ENCODE measurements at regions not wholly inside any gene's neighbourhood (a gene's known extent, or its start where the extent isn't known, plus 50 kb on each side); places are given as distances from the start of the nearest gene placed in this dataset.

DNA sequence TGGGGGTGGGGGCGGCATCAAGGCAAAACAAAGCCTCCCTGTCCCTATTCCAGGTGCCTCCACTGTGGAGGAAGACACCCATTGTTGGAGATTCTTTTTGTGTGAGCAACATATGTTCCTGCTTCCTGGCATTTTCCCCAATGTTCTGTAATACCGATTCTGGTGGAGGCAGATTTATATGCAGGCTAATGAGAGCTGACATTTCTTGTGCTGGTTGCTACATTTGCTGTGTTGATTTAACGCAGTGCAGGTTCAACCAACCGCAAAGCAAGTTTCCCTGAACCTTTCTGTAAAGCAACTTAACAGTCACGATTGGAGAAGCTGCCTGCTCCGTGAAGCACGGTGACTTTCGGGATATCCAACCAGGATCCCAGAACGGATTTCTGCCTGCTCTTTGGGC is 260.5 kb downstream of the CBLN1 start:
- DNase-seq, result no peak

DNA sequence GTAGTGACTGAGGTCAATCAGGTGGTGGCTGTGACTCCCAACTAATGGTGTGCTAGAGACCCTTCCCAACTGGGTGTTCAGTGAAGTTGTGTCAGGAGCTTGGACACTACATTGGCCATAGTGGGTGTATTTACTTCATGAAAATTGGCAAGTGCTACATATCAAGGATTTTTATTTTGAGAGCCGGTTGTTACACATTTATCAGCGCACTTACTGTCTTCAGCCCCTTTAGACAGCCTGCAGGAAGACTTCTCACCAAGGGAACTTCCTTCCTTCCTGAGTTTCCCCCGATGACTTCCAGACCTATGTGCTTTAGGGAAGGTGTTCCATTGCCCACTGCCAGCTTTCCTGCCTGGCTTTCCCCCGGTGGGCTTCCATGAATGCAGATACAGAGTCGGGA is 261.2 kb downstream of the CBLN1 start:
- DNase-seq, result no peak

DNA sequence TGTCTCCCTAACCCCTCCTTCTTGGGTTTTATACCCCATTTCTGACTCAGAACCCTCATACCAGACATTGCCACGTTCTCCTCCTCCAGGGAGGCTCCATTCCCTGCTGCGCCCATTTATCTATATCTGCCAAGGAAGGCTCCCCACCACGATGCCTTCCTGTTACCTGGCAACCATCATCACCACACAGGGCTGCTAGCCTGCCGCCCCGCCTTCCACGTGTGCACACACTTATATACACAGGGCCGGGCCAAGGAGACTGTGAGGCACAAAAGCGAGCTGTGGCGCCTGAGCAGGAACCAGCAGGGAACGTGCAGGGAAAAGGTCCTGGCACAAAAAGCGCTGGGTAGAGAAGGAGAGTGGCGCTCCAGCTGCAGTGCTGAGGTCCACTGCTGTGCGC is 261.8 kb downstream of the CBLN1 start:
- no peak for DNase-seq

DNA sequence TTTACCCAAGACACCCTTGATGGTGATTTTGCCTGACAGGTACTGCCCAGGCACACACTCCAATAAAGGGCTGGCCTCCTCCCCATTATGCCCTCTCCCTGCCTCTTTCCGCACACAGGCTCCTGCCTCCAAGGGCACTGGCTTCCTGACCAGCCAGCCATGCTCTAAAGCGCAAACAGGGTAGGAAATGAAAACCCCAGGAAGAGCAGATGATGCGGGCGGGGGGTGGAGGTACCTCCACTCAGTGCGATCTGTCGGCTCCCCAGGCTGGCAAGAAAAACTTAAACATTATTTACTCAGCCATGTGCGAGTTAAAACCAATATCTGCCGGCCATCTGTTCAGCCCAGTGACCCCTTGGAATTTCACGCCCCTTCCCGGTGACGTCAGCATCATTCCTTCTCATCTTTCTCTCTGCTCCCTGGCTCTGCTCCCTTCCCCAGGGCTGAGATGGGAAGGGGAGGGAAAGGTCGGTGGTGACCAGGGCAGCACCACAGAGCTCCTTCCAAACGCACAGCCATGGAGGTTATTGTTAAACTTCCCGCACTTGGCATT is 262.5 kb downstream of the CBLN1 start:
- DNase-seq, result no peak

DNA sequence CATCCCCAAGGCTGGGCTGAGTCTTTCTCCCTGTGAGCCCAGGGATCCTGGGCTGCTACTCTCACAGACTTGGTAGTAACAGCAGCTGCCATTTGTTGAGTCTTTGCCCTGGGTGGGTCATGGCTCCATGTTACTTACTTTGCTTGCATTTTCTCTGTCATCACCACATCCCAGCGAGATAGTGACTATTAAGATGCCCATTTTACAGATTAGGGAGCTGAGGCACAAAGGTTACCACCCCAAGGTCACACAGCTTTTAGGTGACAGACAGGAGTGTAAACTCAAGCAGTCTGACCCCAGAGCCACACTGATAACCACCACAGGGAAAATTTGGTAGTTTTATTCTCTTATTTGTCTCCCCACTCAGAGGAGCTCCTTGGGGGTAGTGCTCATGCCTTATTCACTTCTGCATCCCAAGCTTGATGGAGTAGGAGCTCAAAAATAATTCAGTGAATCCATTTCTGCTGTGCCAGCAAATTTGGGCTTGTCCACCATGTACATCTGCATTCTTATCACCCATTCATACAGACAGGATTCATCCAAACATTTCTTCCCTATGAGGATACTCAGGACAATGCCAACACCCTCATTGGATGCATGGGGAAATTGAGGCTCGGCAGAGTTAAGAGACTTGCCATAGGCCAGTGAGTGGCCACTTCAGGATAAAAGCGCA is 263.2 kb downstream of the CBLN1 start:
- no peak for DNase-seq

DNA sequence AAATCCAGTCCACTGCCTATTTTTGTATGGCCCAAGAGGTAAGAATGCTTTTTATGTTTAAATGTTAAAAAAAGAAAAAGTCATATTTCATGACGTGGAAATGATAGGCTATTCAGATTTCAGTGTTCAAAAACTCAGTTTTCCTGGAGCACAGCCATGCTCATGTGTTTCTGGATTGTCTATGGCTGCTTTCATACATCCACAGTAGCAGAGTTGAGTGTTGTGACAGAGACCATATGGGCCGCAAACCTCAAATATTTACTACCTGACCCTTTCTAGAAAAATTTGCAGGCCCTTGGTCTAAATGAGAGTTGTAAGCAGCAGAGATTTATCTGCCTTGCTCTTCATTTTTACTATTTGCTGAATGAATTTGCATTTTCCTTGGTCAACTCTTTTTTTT is 264.1 kb downstream of the CBLN1 start:
- DNase-seq, result no peak

DNA sequence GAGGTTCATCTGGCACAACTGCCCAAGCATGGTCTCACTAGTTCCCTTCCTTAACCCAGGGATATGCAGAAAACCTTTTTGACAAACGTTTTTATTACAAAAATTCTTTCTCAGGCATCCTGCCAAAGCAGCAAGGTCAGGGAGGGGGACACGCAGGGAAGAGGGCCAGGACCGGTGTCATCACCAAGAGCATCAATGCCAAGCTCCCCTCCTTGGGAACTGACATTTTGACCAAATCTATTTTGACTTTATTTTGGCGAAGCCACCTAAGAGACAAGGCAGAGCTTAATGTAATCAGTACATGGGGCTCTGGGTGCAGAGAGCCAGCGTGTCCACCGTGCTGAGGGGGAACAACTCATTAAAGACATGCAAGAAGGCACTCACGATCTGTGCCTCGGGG is 265.2 kb downstream of the CBLN1 start:
- DNase-seq, result no peak

DNA sequence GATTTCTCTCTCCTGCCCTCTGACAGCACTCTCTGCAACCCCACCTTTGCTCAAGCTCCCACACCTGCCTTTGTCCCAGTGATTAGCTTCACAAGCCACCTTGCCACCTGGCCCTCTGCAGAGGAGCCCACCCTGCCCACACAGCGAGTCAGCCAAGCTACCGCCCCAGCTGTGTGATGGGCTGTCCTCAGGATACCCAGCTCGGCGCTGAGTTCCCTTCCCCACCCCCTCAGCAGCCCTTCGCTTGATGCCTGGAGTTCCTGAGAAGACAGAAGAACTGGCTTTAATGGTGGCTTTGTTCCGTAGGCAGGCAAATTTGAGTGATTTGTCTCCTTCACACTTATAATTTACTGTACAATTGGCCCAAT is 266.4 kb downstream of the CBLN1 start:
- no peak for DNase-seq

DNA sequence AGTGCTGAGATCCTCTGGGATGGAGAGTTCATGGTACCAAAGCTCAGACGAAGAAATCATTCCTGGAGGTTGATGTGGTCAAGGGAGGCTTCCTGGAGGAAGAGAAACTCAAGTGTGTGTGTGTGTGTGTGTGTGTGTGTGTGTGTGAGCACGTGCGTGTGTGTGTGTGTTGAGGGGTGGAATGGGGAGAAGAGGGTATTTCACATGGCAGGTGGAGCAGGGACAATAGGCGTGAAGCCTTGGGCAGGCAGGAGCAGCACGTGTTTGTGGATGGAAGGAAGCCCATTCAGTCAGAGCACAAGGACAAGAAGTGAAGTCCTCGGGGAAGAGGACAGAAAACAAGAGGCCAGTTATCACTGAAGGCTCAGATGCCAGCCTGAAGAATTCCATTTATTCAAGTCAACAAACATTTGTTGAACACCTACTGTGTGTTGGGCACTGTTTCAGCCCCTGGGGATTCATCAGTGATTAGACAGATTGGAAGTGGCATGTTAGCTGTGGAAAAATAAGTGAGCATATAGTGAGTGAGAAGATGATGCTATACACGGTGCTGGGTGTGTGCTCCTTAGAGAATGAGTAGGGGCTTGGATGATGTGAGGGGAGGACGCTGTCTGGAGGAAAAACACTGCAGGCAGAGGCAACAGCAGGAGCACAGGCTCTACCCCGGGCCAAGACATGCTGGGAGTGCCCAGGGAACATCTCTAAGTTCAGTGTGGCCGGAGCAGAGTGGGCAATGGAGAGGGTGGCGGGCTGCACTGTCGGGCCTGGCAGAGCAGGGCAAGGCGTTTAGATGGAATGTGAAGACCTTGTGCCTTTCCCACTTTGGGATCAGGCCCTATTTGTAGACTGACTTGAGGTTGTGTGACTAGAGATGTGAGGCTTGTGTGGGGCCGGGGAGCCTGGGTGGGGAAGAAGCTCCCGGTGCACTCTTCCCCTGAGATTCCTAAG is 267.1 kb downstream of the CBLN1 start:
- no peak for DNase-seq

DNA sequence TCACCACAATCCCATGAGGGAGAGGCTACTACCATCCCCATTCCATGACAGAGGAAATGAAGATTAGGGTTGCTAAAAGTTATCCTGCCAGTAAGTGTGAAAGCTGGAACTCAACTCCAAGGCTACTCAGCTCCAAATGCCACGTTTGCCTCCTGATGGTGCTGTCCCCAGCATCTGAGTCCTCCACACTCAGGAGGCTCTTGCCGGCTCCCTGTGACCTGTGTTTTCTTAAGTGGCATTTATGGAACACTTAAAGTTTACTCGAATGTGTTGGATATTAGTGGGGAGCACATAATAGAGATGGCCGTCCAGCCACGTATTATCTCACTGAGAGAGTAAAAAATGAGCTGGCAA is 267.9 kb downstream of the CBLN1 start:
- DNase-seq, result no peak

DNA sequence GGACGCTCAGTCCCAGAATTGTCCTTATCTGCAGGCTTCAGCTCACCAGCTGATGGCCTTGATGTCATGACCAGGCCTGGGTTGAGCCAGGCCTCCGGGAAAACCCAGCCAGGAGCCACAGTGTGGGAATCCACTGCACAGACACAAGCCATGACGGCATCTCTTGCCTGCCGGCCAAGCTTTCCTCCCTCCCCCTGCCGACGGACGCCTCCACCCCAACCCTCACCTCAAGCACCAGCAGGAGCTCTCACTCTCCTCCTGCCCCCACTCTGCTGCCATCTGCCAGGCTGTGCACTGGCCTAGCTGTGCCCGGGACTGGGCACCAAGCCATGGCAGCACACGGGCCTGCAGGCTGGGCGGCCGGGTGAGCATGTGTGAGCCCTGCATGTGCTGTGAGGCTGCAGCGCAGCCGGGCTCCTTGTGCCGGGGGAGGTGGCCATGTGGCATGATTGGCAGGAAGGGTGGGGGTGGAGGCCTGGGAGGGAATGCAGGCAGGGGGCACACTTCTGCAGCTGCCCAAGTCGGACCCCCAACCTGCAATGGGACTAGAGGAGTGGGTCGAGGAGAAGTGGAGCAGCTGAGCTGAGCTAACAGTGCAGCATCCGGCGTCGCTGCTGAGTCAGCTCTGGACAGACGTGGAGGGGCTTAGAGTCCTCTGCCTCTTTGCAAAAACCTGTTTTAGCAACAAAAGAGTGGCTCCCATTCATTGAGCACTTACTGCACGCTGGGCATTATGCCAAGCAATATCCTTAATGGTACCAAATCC is 268.5 kb downstream of the CBLN1 start:
- no peak for DNase-seq

DNA sequence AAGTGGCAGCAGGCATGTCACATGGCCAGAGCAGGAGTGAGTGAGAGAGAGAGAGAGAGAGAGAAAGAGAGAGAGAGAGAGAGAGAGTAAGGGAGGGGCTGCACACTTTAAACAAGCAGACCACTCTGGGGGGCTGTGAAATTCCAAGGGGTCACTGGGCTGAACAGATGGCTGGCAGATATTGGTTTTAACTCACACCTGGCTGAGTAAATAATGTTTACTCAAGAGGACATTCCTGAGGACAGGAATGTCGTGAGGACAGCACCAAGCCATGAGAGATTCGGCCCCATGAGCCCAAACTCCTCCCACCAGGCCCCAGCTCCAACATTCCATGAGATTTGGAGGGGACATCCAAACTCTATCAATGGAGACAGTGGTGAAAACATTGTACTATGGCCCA is 269.7 kb downstream of the CBLN1 start:
- no peak for DNase-seq

DNA sequence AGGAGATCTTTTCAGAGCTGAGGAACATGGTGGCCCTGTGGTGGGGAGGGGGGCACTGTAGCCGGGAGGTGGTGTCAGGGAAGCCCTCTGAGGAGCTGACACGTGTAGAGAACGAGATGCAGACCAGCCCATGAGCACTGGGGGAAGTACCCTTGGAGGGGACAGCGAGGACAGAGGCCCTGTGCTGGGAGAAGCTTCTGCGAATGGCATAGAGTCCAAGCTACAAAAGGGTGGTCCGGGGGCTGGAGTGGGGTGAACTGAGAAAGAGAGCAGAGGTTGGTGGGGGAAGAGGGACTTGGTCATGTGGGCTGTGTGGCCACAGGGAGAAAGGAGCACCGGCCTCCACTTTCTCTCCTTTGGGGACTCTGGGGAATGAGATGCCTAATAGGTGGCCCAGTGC is 270.8 kb downstream of the CBLN1 start:
- no peak for DNase-seq

DNA sequence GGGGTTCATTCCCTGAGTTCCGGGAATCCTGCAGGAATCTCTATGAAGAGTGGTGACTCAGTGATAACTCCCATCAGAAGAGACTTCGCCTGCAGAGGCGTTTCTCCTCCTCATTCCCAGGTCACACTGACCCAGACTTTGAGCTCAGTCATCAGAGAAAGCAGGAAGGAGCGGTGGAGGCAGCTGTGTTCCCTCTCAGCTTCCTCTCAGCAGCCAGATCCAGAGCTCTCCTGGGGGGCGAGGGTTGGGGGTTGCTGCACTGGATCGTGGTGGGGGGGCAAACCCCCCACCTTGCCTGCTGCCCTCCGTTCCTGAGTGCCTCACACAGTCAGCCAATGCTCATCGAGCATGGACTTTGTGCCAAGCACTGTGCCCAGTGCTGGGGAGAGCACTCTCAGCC is 271.2 kb downstream of the CBLN1 start:
- no peak for DNase-seq

DNA sequence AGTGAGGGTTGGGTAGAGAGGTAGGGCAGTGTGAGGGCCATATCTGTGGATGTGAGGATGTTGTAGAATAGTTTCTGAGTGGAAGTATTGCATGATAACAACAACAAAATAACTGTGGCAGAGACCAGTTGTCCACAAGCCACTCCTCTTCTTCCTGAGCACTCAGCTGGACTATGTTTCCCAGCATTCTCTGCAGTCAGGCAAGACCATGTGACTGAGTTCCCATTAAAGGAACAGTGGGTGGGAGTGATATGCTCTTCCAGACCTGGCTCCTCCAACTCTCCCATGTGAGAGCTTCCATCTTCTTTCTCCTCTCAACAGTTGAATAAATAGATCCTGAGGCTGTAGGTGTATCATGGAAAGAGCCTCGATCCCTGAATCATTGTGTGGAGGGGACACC is 272.4 kb downstream of the CBLN1 start:
- no peak for DNase-seq

DNA sequence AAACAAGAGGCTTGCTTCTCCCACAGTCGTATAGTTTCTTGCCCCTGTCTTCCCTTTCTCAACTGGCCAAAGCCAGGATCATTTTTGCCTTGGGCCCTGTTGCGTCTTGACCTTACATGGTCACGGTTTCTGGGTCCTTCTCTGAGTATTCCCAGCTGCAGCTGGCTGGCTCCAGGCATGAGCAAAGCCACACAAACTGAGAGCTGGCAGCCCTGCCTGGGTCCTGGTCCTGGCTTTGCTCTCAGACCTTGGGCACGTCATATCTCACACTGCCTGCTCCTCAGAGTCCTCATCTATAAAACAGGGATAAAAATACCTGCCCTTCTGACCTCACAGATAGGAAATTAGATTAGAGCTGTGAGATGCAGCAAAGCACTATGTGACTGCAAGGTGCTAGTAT is 277.6 kb downstream of the CBLN1 start:
- no peak for DNase-seq

DNA sequence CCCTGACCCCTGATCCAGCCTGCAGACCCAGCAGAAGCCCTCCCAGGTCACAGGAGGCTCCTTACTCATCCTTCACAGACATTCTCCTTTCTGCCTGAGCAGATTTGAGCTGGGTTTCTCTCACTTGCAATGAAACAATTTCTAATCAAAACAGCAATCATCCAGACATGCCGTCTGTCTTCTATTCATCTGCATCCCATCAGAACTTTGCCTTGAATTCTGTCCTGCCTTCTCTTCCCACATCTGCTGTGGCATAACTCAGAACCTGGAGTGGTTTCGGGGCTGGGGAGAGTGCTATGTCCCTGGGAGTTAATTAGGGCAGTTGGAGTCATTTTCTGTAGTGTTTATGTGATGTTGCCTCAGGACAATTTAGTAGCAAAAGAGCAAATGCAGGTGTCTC is 278.6 kb downstream of the CBLN1 start:
- no peak for DNase-seq

DNA sequence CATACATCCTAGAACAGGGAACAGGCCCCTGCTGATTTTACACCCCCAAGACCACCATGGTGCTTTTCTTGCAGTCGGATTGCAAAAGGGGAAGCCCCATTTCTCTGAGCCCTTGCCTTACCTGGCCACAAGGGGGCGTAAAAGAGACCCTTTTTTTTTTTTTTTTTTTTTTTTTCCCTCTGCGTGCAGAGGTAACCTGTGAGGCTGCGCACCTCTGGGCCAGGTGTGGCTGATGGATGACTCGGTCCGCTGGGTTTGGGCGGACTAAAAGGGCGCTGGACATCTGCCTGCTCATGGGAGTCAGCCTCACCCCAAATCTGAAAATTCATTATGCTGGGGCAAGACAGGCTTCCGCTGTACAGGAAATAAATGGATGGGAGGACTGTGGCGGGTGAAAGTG is 281.0 kb downstream of the CBLN1 start:
- DNase-seq, result no peak

DNA sequence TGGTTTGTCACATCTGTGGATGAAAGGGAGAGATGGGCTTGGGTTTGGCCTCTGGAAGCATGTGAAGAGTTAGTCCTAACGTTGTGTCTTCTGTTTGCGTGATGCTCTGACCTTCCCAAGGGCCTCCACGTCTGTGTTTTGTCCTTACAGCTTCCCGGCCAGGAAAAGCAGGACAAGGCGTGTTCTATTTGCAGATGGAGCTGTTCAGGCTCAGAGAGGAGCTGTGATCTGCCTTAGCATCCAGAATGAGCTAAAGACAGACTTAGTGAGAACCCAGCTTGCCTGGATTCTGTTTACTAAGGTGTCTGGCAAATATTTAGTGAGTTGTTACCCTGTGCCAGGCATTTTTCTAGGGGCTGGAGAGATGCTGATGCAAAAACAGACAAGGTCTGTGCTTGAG is 282.1 kb downstream of the CBLN1 start:
- no peak for DNase-seq

DNA sequence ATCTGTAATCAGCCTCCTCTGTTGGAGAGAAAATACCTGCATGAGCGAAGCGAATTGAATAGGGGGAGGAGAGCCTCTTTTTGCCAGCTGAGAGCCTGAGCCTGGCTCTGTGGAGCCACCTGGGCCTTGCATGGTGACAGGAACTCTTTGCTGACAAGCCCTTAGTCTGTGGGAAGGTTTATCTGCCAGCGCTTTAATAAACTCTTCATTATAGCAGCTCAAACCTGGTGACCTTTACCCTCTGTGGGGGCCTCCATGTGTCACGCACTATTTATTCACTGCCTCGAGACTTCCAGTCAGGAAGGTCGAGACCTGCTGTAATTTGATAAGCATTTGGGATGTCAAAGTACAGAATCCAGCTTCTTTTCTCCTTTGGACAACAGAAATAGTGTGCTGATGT is 282.6 kb downstream of the CBLN1 start:
- no peak for DNase-seq

DNA sequence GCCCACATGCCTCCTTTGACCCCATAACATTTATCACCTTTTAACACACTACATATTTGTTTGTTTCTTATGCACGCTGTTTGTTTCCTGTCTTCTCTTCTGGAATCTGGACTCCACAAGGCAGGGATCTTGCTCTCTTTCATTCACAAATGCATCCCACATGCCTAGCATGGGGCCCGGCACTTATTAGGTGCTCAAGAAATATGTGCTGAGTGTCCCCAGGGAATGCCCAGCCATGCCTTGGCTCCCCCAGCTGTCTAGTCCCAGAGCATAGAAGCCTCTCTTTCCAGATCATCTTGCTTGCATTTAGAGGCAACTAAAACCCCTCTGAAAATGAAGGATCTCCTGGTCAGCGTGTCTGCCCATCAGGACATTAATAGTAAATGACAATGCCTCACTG is 283.7 kb downstream of the CBLN1 start:
- no peak for DNase-seq

DNA sequence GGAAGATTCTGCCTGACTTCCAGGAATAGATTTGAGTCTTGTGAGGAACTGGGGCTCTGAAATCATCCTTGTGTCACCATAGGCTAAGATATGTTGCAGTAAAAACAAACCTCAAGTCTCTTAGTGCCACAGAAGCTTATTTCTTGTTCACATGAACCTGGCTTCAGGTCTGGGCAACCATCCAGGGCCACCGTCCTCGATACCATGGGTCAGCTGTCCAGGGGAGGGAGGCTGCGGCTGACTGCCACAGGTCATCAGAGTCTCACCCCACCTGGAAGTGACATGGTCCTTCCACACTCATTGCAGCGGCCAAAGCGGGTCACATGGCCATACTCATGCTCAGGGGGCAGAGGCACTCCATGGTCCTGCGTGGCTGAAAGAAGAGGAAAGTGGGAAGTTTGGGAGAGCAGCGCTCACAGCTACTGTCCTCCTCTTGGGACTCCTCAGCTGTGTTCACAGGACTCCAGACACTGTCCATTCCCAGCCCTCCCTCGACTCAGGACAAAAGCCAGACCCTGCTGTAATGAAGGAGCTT is 284.5 kb downstream of the CBLN1 start:
- DNase-seq, result no peak

DNA sequence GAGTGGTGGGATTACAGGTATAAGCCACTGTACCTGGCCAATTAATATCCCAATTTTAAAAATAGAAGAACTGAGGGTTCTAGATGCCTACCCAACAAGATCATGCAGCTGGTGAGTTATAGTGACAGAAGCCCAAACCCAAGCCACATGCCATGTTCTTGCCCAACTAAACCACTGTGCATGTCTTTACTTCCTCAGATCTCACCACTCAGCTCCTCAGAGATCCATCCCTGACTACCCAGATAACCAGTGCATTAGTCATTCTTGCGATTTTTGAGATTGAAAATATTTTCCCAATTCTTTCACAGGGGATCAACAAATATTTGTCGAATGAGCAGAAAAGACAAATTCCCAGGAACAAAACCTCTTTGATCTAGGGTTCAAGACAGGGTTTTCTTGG is 303.1 kb downstream of the CBLN1 start:
- no peak for DNase-seq

All from NK-92 treated with Interleukin-12 subunit alpha and Interleukin-12 subunit beta, amount 100 ng/mL, for 24 hours (cell line).